Eye (tissue), 1 donor: ENCODE measurements at regions not wholly inside any gene's neighbourhood (a gene's known extent, or its start where the extent isn't known, plus 50 kb on each side); places are given as distances from the start of the nearest gene placed in this dataset.

Source experiments
- DNase-seq: peaks from one replicate; pipeline ENCODE4 v3.0.0-alpha.2; 2015

DNA sequence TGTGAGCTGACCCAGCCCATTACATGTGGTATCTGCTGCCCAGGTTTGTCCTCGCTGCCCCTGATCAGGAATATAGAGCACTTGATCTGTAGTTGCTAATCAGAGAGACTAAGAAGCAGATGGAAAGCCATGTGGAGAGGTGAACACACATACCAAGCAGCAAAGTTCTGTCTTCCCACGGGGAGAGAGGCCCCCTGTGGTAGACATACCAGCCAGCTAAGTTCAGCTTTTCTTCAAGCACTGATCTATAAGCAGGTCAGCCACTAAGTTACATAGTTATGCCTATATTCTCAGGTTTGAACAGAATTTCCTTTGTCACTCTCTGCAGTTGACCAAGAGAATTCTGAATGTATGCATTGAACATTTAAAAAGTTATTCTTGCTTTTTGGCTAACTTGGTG lies 76.4 kb downstream of the DDX3Y start:
- DNase-seq, result peak; percentile 8

DNA sequence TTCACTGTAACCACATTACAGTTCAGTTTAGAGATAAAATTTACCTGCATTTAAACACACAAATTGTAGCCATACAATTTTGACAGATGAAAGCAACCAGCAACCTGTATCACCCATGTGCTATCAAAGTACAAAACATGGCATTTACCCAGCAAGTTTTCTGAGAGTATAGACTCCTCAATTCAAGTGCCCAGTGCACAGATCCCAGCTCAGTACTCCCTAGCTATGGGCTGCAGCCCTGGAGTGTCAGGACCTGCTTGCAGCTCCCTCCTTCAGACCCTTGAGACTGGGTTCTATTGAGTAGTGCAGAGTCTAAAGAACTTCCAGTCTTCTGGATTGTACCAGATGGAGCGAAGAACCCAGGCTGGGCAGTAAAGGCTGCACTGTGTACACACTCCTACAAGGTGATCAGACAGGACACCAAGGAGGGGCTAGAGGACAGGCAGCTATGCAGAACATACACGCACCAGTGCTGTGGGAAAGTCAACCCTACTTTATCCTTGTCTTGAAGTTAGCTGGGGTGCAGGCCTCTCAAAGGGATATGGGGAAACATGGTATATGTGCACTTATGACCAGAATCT lies 77.7 kb downstream of the DDX3Y start:
- no peak for DNase-seq

DNA sequence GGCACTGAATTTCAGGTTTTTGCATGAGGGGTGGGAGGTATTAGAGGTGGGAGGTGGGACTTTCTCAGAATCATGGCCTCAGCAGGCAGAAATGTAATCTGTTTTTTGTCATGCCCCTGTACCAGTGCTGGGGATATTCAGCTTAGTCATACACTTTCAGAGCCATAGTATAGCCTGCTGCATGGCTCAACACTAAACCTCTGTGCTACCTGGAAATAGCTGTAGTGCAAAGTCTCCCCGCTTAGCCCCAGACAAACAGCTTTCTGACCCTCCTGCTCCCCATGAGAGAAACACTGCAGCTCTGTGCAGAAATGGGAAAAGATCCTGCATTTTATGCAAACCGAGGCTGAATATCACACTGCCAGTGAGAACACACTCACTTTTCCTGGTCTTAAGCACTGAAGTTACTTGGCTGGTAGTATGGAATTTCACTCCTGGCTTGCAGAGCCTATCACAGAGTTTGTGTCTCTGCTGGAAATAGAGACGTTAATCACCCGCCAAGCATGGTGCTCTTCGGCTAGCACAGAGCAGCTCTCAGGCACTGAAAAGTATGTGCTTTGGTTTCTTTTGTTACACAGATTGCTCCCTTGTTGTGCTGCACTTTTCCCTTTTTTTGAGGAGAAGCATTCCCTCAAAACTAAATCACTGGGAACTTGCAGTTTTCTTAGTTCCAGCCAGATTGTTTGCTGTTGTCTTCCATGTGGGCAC lies 80.1 kb downstream of the DDX3Y start:
- DNase-seq, result no peak

DNA sequence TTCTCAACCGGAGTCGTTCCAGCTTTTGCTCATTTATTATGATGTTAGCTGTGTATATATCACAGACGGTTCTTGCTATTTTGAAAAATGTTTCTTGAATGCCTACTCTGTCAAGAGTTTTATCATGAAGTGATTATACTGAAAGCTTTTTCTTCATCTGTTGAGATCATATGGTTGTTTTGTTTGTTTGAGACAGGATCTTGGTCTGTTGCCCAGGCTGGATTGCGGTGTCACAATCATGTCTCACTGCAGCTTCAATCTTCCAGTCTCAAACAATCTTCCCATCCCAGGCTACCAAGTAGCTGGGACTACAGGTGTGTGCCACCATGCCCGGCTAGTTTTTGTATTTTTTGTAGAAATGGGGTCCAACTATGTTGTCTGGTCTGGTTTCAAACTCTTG lies 112.8 kb downstream of the DDX3Y start:
- no peak for DNase-seq

DNA sequence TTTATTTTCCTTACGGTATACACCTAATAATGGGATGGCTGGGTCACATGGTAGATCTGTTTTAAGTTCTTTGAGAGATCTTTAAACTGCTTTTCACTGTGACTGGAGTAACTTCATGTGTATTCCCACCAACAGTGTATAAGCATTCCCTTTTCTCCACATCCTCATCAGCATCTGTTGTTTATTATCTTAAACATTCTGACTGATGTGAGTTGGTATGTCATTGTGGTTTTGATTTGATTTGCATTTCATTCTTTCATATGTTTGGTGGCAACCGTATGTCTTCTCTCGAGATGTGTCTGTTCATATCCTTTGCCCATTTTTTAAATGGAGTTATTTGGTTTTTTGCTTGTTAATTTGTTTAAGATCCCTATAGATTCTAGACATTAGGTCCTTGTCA lies 114.8 kb downstream of the DDX3Y start:
- DNase-seq, result peak; percentile 0

DNA sequence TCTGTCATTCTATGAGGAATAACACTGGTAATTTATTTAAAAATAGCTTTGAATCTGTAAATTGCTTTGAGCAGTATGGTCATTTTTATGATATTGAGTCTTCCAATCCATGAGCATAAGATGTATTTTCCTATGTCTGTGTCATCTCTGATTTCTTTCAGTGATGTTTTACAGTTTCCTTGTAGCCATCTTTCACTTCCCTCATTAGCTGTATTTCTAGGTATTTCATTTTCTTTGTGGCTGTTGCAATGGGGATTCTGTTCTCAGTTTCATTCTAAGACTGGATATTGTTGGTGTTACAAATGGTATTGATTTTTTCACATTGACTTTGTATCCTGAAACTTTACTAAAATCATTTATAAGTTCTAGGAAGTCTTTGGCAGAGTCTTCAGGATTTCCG lies 116.2 kb downstream of the DDX3Y start:
- DNase-seq, result no peak

DNA sequence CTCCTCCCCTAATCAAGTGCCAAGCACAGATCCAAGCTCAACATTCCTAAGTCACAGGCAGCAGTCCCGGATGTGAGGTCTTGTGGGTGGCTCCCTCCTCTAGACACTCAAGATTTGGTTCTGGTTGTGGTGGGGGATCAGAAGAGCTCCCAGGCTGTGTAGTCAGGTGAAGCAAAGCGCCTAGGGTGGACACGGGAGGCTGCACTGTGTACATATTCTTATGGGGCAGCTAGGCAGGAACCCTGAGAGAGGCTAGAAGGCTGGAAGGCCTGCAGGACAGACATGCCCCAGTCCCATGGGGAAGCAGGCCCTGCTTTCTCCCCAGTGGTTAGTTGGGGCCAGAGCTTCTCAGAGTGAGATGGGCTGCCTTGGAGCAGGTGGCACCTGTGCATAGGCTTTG lies 118.9 kb downstream of the DDX3Y start:
- DNase-seq, result no peak

DNA sequence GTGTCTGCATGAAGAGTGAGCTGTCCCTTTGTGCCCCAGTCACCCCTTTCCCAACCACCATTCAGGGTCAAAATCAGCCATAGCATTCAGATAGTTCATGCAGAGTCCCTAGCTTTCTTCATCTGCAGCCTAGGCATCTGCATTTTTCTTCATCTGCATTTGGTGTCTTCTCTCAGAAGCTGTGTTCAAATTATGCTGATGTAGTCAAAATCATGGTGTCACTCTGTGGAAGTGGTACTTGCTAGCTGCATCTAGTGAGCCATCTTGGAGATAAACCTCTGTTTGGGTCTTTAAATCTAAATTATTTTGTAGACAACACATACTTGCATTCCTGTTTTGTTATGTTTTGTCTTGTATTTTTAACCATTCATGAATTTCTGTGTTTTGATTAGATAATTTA lies 119.8 kb downstream of the DDX3Y start:
- DNase-seq, result no peak

DNA sequence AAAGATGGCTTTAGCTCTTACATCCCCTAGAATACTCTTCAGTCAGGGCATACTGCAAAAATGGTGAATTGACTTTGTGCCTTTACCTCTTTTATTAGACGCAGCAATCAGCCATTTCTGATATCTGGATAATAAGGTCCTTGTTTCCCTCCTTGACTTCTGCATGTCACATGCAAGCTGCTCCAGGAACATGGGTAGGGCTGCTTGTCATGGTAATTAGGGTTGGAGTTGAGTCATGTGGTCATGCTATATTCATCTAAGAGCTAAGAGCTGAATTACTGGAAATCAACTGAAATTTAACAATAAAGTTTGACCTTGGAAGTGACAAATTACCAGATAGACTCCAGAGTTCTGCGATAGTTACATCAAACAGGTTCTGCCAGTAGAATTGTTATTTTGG lies 122.2 kb downstream of the DDX3Y start:
- DNase-seq, result no peak

DNA sequence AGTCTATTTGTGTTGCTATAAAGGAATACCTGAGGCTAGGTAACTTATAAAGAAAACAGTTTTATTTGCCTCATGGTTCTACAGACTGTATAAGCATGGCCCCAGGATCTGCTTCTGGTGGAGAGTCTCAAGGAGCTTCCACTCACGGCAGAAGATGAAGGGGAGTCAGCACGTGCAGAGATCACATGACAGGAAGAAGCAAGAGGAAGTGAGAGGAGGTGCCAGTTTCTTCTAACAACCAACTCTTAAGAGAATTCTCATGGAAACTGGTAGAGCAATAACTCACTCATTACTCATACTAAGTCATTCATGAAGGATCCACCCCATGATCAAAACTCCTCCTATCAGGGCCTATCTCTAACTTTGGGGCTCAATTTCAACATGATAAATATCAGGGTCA lies 135.6 kb downstream of the DDX3Y start:
- DNase-seq, result no peak

DNA sequence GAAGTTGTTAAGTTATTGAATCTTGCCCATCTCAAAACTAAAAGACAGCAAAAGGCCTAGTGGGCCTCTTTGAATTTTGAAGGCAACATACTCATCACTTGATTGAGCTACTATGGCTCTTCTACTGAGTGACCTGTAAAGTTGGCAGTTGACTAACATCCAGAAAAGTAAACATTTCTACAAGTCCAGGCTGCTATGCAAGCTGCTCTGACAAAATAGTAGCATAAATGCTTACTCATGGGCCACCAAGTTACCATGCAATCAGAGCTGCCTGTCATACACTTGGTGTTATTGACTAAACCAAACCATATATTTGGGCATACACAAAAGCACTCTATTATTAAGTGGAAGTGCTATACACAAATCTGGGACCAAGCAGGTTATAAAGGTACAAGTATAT lies 148.8 kb downstream of the DDX3Y start:
- DNase-seq, result no peak

DNA sequence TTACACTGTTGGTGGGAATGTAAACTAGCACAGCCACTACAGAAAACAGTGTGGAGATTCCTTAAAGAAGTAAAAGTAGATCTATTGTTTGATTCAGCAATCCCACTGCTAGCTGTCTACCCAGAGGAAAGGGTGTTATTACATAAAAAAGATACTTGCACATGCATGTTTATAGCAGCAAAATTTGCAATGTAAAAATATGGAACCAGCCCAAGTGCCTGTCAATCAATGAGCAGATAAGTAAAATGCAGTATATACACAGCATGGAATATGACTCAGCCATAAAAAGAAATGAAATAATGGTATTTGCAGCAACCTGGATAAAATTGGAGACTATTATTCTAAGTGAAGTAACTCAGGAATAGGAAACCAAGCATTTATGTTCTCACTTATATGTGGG lies 161.7 kb downstream of the DDX3Y start:
- no peak for DNase-seq

DNA sequence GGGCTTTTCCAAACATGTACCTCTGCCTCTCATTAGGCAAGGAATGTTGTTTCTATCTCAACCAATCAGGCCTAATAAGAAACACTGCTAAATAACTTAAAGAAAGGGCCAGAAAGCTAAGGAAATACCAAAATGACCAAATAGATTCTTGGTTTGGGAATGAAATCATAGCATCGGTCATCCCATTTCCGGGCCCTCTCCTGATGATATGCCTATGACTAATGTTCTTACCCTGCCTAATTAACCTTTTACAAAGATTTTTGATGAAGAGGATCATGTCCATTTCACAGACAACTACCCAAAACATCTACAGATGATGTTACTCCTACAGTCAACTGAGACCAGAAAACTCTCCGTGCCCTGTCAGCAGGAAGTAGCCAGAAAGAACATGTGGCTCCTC lies 164.0 kb downstream of the DDX3Y start:
- DNase-seq, result no peak

DNA sequence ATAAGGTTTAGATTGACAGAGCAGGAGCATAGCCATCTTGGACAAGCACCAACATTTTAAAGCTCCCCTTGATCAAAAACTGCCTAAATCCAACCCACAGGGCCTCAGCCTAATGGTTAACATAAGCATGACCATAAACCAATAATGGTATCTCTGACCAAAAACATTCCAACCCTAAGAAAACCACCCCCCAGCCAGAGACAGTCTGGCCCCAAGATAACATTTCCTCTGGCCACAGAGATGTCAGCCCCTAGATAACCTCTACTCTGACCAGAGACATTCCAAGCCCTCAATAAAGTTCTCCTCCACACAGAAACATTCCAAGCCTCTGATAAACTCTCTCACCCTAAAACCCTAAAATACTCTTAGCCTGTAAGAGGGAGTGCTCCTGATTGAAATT lies 164.4 kb downstream of the DDX3Y start:
- no peak for DNase-seq

DNA sequence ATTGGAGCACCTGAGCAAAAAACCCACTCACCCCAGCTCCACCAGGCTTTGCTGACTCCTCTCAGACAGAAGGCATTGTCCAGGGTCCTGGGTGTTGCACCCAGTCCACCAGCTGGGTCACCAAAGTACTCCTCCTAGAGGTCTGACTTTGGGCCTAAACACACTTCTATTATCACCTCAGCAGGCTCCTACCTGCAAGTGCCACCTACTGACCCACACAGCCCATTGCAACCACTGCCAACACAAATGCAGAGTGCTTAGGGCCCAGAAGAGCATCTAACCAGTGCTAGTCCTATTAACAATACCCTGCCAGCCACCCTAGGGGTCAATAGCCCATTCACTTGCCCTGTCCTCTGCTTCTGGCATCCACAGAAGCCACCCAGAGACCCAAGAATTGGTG lies 178.1 kb downstream of the DDX3Y start:
- DNase-seq, result no peak

DNA sequence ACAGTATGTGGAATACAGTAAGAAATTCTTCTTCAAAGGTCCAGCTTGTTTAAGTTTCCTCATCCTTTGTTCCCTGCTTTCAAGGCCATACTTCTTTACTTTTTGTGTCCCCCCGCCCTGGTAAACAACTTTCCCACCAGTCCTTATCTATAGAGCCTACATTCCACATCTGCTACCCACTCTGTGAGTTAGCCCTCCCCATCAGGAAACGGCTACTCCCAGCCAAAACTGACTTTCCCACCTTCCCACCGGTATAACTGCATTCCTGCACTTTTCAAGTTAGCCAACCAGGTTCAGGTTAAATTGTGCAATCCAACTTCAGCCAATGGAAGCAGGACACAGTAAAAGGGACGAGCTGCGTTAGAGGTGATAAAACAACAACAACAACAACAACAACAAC lies 186.9 kb downstream of the DDX3Y start:
- DNase-seq, result no peak

DNA sequence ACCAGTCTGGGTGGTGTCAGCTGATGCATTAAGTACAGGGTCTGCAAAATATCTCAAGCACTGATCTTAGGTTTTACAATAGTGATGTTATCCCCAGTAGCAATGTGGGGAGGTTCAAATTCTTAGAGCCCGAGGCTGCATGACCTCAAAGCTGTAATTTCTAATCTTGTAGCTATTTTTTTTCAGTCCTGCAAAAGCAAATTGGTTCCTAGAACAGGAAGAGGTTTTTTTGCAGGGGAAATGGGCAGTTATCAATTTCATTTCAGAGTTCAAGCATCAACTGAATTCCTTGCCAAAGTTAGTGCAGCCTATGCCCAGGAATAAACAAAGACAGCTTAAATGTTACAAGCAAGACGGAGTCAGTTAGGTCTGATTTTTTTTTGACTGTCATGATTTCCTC lies 188.3 kb downstream of the DDX3Y start:
- no peak for DNase-seq

DNA sequence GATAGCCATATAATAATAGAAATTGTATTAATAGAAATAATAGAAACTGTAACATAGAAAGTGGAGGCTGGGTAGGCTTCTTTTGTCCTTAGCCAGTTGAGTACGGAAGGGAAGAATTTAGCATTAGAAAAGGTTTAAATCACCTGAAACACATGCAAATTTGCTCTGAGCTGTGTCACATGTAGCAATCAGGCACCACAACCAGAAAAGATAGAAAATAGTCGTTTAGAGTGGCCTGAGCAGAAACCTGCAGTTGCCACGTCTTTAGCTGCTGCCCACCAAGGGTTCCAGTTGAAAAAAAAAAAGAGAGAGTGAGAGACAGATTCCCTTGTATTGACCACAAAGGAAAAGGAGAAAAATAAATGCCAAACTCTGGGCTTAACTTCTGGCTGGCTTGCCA lies 188.8 kb downstream of the DDX3Y start:
- no peak for DNase-seq

DNA sequence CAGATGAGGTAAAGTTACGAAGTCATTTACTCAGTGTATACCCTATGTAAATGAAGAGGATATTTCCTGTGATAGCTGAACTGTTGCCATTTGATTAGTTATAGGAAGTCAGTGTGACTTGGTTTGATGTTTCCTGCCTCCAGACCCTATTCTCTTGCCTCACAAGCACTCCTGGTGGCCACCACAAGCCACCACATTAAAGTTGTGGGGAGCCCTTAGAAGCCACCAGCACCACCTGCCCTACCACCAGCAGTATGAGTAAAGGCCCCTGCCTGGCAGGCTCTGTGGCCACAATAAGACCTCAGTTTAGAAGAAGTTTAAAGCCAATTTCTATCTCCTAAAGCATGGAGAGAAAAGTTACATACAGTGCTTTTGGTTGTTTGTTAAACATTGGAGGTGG lies 189.7 kb downstream of the DDX3Y start:
- DNase-seq, result no peak

DNA sequence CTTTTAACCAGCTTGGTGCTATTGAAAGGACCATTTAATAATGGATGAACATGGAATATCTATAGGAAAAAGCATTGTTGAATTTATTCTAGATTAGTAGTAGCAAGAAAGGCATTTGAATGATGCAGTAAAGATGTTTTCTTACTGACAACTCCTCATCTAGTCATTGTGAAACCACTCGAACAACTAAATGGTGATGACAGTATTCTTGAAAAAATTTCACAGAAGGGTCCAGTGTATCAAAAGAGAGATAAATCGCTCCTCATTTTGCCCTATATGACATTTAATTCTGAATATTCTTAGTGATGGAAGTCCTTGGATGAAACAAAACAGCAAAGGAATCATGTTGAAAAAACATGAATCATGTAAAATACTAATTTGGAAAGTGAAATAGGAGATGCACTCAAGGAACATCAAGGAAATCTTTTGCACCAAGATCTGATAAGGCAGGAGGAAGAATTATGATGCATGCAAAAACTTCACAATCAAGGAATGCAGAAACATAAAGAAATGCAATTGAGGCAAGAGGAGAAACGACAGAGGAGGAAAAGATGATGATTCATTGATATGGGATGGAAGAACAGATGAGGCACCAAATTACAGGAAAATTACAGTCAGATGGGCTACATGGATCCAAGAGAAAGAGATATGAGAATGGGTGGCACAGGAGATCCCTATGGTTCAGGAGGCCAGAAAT lies 190.4 kb downstream of the DDX3Y start:
- no peak for DNase-seq

DNA sequence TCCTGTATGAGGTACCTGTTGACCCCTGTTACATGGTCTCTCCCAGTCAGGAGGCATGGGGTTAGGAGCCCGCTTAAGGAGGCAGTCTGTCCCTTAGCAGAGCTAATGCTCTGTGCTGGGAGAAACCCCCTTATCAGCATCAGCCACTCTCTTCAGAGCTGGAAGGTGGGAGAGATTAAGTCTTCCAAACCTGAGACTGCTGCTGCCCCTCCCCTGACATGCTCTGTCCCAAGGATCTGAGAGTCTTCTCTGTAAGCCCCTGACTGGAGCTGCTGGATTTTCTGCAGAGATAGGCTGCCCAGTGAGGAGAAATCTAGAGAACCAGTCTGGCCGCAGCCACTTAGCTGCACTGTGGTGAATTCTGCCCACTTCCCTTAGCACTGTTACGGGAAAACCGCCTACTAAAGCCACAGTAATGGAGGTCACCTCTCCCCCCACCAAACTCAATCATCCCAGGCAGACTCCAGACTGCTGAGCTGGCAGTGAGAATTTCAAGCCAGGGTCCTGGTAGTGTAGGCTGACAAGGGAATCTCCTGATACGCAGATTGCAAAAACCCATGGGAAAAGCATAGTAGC lies 222.3 kb downstream of the DDX3Y start:
- DNase-seq, result no peak

DNA sequence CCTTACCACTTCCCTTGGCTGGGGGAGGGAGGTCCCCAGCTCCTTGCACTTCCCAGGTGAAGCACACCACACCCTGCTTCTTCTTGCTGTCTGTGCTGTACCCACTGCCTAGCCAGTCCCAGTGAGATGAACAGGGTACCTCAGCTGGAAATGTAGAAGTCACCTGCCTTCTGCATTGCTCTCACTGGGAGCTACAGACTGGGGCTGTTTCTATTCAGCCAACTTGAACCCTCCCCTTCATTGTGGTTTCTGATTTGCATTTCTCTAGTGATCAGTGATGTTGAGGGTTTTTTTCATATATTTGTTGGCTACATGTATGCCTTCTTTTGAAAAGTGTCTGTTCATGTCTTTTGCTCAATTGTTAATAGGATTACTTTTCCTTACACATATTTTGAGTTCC lies 222.8 kb downstream of the DDX3Y start:
- no peak for DNase-seq

DNA sequence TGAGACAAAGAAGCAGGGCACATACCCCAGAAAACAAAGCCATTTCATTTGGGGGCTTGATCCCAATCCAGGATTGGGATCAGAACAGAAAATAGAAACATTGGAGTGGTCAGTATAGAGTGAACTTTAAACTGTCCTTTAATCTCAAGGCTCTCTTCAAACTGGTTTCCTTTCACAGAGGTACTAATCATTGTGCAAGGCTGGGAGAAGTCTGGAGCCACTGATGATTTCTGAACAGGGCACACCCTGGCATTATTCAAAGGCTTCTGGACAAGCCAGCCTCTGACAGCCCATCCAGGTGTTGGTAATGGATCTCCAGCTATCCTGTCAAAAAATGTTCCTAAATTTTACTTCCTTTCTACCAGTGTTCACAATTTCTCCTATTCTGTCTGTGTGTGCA lies 244.5 kb downstream of the DDX3Y start:
- no peak for DNase-seq

DNA sequence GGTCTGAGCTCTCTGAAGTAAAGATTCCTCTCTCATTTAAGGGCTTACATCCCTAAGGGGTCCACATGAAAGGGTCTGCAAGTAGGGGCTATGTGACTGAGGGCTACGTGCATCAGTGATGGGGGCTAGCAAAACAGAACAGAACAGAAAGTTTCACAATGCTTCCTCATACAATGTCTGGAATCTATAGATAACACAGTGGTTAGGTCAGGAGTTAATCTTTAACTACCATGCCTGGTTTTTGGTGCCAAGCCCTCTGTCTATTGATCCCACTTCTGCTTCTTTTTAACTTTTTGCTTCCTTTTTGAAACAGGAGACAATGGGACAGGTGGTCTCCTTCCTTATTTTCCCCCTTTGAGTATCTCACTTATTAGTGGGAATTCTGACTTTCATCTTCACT lies 263.0 kb downstream of the DDX3Y start:
- no peak for DNase-seq
